BJ (cell line): ENCODE measurements at regions not wholly inside any gene's neighbourhood (a gene's known extent, or its start where the extent isn't known, plus 50 kb on each side); places are given as distances from the start of the nearest gene placed in this dataset.

Experiments
- CTCF ChIA-PET: fragments of 350-600 bp; formaldehyde crosslinking; extraction: SDS; loops from one replicate; lab custom pipeline; 2021; ENCODE audit warnings: antibody characterized with exemption, inconsistent platforms; lab: Yijun Ruan, JAX
- POLR2A ChIA-PET: fragments of 300-600 bp; sonication (Branson Sonifier 250); formaldehyde crosslinking; extraction: SDS; loops from one replicate; lab custom pipeline; 2021; ENCODE audit warnings: antibody characterized with exemption; lab: Charles Lee
- DNase-seq: peaks from one replicate; pipeline ENCODE4 v3.0.0-alpha.2; 2011; ENCODE audit warnings: low read depth
- H3K27me3 ChIP-seq: 2 replicates; pipeline ENCODE4 v1.6.0; 2011; ENCODE audit warnings: low read length; ENCODE audit not compliant: control insufficient read depth, insufficient read depth
- H3K36me3 ChIP-seq: 2 replicates; pipeline ENCODE4 v1.5.1; 2011; ENCODE audit warnings: low read length; ENCODE audit not compliant: control insufficient read depth, insufficient read depth
- H3K4me3 ChIP-seq: 2 replicates; pipeline ENCODE4 v1.5.1; 2011; ENCODE audit warnings: low read depth, mild to moderate bottlenecking, control low read depth, low read length
- CTCF ChIP-seq: IDR thresholded peaks from 2 replicates; pipeline ENCODE4 v1.5.1; 2011; ENCODE audit warnings: low read depth, mild to moderate bottlenecking, control low read depth, inconsistent platforms, low read length, moderate library complexity; ENCODE audit not compliant: insufficient read depth

DNA sequence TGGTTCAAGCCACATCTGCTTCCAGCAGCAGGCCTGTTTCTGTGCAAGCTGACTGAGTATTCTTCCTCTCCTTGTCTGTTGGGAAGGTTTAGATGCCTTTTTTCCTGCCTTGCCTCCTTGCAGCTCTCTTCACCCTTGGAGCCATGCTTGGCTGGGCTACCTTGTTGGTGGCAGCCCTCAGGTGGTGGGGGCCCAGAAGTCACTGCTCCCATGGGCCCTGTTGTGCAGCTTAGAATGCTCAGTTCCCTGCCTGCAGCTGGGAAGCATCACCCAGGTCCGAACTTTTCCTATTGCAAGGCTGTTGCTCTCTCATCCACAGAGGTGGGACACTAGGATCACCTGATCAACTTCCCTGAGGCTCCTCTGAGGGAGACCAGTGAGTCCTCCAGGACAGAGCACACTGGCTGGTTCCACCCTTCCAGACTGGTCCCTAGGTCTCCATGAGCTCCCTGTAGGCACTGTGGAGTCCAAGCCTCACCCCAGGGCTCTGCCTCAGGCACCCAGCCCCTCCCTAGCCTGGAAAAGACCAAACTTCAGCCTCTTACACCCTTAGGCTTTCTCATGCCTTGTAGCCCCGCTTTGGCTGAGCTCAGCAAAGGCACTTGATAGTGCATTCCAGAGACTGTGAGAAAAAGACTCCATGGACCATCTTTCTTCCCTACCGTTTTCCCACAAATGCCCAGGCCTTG is 219.3 kb upstream of the SH3BP4 start:
- H3K36me3 ChIP-seq = no peaks in the 10 kb centered on the region
- no peak for TF ChIP-seq CTCF
- CTCF ChIA-PET = interaction anchor here (0.6 kb wide), 1 partner anchor 1290 kb away, joined by 5 read pairs; no protein-coding TSS in a partner anchor
- DNase-seq = no peak
- no peaks in the 10 kb centered on the region for H3K27me3 ChIP-seq
- no peak overlapping the region for H3K4me3 ChIP-seq
- POLR2A ChIA-PET = no interaction called here

DNA sequence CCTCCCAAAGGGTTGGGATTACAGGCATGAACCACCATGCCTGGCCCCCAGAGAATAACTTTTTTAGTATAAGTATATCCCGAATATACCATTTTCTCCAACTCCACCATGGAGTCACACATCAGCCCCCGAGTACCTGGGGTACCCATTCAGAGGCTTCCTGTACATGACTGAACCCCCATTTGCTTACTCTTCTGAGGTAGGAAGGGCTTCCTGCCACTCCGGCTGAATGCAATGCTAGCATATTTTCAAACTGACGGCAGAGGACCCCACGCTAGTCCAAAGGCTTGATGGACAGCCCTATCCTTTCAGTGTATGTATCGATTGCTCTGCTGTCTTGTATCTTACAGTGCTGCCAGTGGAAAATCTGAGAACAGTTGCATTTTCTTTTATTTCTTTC is 220.6 kb upstream of the SH3BP4 start:
- POLR2A ChIA-PET = no interaction called here
- no peak for TF ChIP-seq CTCF
- Histone ChIP-seq H3K36me3 (no peaks in the 10 kb centered on the region), H3K27me3 (no peaks in the 10 kb centered on the region), H3K4me3 (no peak overlapping the region)
- no peak for DNase-seq
- CTCF ChIA-PET = no interaction called here

GRCh38 chr2:234730066-234730640 is 221.7 kb upstream of the SH3BP4 start:
- no peaks in the 10 kb centered on the region for H3K36me3 ChIP-seq
- H3K4me3 ChIP-seq = no peak overlapping the region
- POLR2A ChIA-PET = no interaction called here
- no peaks in the 10 kb centered on the region for H3K27me3 ChIP-seq
- CTCF ChIA-PET = interaction anchor here (0.6 kb wide), 1 partner anchor 403 kb away, joined by 3 read pairs; no protein-coding TSS in a partner anchor
- no peak for DNase-seq
- no peak for TF ChIP-seq CTCF

DNA sequence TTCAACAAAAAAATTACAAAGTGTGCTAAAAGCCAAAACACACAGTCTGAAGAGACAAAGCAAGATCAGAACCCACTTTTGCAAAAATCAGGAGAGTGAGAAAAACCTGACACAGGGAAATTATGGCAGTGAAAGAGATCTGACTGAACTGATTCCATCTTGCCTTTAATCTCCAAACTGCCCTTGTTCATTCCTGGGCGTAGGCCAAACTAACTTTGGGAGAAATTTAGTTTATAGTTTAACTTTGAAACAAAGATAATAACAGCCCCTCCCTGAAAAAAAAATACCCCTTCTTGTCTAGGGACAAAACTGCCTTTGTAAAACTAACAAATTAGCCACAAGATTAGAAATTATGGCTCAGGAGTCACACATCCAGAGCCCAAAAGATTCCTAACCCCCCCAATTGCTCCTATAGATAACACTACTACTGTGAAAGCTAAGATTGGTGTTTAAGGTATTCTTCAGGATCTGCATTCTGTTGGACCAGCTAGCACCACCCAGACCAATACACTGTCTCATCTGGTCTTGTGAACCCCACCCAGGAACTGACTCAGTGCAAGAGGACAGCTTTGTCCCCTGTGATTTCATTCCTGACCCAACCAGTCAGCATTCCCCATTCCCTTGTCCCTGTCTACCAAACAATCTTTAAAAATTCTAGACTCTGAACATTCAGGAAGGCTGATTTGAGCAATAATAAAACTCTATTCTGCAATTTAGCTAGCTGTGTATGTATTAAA is 226.1 kb upstream of the SH3BP4 start:
- DNase-seq = no peak
- no peak for TF ChIP-seq CTCF
- ChIA-PET POLR2A (no interaction called here), CTCF (interaction anchor here (1.3 kb wide), 1 partner anchor 9 kb away, joined by 3 read pairs; no protein-coding TSS in a partner anchor)
- no peak overlapping the region for H3K4me3 ChIP-seq
- H3K27me3 ChIP-seq = no peaks in the 10 kb centered on the region
- H3K36me3 ChIP-seq = no peaks in the 10 kb centered on the region

DNA sequence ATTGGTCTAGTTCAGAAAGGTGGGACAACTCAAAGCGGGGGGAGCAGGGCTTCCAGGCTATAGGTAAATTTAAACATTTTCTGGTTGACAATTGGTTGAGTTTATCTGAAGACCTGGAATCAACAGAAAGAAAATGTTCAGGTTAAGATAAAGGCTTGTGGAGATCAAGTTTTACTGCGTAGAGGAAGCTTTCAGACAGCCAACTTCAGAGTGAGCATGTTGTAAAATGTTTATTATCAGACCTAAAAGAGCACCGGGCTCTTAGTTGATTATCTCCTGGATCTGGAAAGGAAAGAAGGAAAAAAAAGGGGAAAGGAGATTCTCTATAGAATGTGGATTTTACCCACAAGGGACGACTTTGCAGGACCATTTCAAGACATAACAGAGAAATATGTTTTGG is 227.0 kb upstream of the SH3BP4 start:
- H3K27me3 ChIP-seq = no peaks in the 10 kb centered on the region
- ChIA-PET CTCF (interaction anchor here (0.6 kb wide), 1 partner anchor 146 kb away, joined by 3 read pairs; no protein-coding TSS in a partner anchor), POLR2A (interaction anchor here (0.7 kb wide), 1 partner anchor 13 kb away, joined by 3 read pairs; no protein-coding TSS in a partner anchor)
- no peak for DNase-seq
- no peak for TF ChIP-seq CTCF
- no peaks in the 10 kb centered on the region for H3K36me3 ChIP-seq
- H3K4me3 ChIP-seq = no peak overlapping the region
